22Rv1 (cell line): ENCODE measurements at regions not wholly inside any gene's neighbourhood (a gene's known extent, or its start where the extent isn't known, plus 50 kb on each side); places are given as distances from the start of the nearest gene placed in this dataset.

Source experiments
- CTCF ChIP-seq: fragments of 450-650 bp; IDR thresholded peaks from 2 replicates; pipeline ENCODE4 v1.5.1; 2017; ENCODE audit warnings: mild to moderate bottlenecking
- ZFX ChIP-seq: fragments of 450-650 bp; IDR thresholded peaks from 2 replicates; pipeline ENCODE4 v1.6.1; 2017; ENCODE audit warnings: antibody characterized with exemption, borderline replicate concordance

- TF ChIP-seq CTCF (no peak), ZFX (no peak)
These were observed 321.1 kb downstream of the UACA start for GRCh38 chr15:70442211-70442610.
